ENCODE measurements at regions not wholly inside any gene's neighbourhood (a gene's known extent, or its start where the extent isn't known, plus 50 kb on each side); places are given as distances from the start of the nearest gene placed in this dataset.

DNA sequence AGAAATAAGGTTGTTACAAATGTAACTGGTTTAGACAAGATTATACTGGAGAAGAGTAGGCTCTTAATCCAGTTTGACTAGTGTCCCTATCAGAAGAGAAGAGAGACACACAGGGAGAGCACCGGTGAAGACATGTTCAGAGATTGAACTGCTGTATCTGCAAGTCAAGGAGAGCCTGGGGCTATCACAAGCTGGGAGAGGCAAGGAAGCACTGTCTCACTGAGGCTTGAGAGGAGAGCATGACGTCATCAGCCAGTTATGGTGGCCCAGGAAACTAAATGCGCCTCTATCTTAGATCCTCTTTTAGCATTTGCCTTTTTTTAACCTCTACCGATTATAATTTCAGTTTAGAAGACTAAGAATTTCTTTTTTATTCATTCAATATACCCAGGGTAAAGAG lies 583.4 kb downstream of the TRAM1L1 start:
- in situ Hi-C loops (cut with MboI; ENCODE audit: low pct_unique_long_range_greater_than_20kb, low sequenced_read_pairs), result no loop called here
- no peak for DNase-seq

DNA sequence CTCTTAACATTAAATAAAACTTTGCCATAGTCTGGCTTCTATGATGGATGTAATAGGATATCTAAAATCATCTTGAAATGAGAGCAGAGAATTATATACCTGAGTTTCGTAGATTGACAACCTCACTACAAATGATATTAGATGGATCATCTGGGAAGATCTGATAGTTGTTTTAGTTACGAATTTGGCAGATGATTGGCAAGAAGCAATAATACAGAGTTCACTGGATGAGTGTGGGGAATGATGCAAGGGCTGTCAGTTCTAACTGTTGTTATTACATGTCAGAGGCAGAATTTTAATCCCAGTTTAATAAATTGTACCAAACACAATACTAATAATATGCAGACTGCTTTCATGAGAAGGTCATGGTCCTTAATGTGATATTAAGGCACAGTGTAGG lies 585.2 kb downstream of the TRAM1L1 start:
- DNase-seq, result no peak
- in situ Hi-C loops (cut with MboI; ENCODE audit: low pct_unique_long_range_greater_than_20kb, low sequenced_read_pairs), result no loop called here

DNA sequence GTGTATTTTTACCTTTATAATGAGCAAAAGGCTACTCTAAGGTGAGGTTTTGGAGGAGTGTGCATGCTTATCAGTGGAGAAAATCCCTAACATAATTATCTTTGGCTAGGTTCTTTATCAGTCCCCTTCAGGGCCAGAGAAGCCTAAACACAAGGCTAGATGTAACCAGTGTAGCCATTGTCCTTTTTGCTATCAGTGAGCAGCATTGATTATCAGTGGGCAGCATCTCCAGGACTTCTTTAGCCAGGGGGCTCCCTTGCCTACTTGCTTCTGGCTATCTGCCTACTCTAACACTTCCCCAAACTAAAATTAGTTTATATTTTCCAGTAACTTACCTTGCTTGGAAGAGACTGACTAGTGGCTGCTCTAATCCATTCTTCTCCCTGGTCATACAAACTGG lies 595.6 kb downstream of the TRAM1L1 start:
- DNase-seq, result no peak
- in situ Hi-C loops (cut with MboI; ENCODE audit: low pct_unique_long_range_greater_than_20kb, low sequenced_read_pairs), result no loop called here

GRCh38 chr4:116486401-116486800 lies 599.0 kb downstream of the TRAM1L1 start:
- DNase-seq, result no peak
- in situ Hi-C loops (cut with MboI; ENCODE audit: low pct_unique_long_range_greater_than_20kb, low sequenced_read_pairs), result no loop called here

DNA sequence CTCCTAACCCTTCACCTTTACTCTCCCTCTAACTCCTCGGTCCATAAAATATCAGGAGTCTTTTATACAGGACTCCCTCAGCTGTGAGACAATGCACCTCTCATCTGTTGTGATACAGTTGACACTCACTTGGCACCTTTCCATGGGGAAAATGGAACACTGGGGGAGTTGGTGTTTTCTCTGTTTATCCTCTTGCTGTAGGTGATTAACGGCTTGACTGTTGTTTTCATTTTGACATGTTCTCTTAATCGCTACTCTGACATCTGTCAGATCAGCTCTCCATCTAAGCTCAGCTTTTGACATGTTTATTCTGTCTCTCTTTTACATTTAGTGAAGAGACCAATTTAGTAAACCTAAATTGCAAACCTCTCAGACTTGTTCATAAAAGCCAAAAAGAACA lies 604.8 kb downstream of the TRAM1L1 start:
- no peak for DNase-seq
- in situ Hi-C loops (cut with MboI; ENCODE audit: low pct_unique_long_range_greater_than_20kb, low sequenced_read_pairs), result no loop called here

- in situ Hi-C loops (cut with MboI; ENCODE audit: low pct_unique_long_range_greater_than_20kb, low sequenced_read_pairs), result no loop called here
- no peak for DNase-seq
Measured at GRCh38 chr4:116478343-116478742, 607.0 kb downstream of the TRAM1L1 start.

GRCh38 chr4:116469582-116469981 lies 615.8 kb downstream of the TRAM1L1 start:
- DNase-seq, result no peak
- in situ Hi-C loops (cut with MboI; ENCODE audit: low pct_unique_long_range_greater_than_20kb, low sequenced_read_pairs), result no loop called here

DNA sequence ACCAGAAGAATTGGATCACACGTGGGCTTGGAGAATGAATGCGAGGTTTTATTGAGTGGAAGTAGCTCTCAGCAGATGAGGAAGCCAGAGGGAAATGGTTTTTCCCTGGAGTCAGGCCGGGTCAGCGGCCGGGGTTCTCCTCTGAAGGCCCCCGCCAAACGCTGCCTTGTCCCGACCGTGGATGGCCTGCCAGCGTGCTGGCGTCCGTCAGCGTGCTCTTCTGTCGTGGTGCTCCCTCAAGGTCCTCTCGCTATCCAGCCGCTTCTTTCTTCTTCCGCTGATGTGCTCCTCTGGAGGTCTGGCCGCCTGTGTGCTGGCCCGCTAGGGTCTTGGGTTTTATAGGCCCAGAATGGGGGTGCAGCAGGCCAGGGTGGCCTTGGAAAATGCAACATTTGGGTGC lies 632.2 kb downstream of the TRAM1L1 start:
- no peak for DNase-seq
- in situ Hi-C loops (cut with MboI; ENCODE audit: low pct_unique_long_range_greater_than_20kb, low sequenced_read_pairs), result no loop called here

GRCh38 chr4:116449764-116450163 lies 635.6 kb downstream of the TRAM1L1 start:
- in situ Hi-C loops (cut with MboI; ENCODE audit: low pct_unique_long_range_greater_than_20kb, low sequenced_read_pairs), result no loop called here
- no peak for DNase-seq

- in situ Hi-C loops (cut with MboI; ENCODE audit: low pct_unique_long_range_greater_than_20kb, low sequenced_read_pairs), result no loop called here
- no peak for DNase-seq
Measured at GRCh38 chr4:116444117-116444516, 641.3 kb downstream of the TRAM1L1 start.

DNA sequence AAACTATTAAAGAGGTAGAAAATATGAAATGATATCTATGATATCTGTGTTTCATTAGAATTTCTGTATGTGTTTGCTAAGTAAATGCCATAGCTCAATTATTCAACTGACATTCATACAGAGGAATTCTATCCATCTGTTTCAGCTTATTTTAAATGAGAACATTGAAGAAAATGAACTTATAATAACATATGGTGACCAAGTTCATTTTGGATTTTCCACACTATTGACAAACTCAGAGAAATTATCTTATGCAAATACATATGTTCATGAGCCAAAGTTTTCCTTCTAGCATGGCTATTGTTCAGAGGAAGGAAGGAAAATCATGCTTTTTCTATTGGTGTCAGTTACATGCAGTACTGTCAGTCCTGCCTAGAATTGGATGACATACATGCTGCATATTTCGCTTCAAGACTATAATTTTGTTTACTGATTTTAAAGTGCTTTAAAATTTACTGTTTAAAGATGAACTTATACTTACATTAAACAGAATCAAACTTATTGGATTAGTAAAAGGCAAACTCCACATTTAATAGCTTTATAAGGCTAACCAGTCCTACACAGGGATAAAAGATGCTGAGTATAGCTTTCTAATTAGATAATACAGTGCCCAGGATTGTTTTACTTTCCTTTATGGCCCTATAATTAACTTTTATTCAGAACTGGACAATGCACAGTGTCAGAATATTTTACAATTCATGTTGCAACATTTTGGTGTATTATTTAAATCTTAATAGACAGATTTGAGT lies 646.2 kb downstream of the TRAM1L1 start:
- no peak for DNase-seq
- in situ Hi-C loops (cut with MboI; ENCODE audit: low pct_unique_long_range_greater_than_20kb, low sequenced_read_pairs), result no loop called here

DNA sequence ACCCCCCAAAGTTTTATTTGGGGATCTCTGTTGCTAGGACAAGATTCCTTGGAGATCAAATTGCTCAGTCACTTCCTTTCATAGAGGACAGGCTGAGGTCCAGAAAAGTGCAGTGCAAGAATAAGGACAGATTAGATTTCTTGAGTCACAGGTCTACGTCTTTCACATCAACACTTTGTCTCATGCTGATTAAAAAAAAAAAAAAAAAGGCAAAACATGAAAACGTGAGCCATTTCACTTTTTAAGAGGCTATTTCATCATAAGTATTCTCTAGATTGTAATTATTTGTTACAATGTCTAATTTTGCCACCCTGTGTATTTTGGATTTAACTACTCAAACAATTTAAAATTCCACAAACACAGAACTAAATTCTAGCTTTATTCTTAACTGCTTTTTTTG lies 647.0 kb downstream of the TRAM1L1 start:
- no peak for DNase-seq
- in situ Hi-C loops (cut with MboI; ENCODE audit: low pct_unique_long_range_greater_than_20kb, low sequenced_read_pairs), result no loop called here

GRCh38 chr4:116427666-116428065 lies 657.7 kb downstream of the TRAM1L1 start:
- no peak for DNase-seq
- in situ Hi-C loops (cut with MboI; ENCODE audit: low pct_unique_long_range_greater_than_20kb, low sequenced_read_pairs), result no loop called here

DNA sequence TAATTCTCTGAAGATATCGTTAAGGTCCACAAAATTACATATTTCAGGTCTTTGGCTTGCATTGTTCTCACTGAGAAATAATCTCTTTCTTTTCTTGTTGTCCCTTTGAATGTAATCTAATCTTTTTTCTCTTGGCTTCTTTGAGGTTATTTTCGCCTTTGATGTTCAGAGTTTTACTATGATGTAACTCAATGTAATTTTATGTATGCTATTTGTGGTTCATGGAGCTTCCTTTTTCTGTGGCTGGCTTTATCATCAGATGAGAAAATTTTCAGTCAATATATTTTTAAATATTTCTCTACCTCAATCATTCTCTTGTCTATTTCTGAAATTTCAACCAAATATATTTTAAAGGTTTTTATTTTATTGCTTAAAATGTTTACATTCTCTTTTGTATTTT lies 672.2 kb downstream of the TRAM1L1 start:
- DNase-seq, result peak; percentile 30
- in situ Hi-C loops (cut with MboI; ENCODE audit: low pct_unique_long_range_greater_than_20kb, low sequenced_read_pairs), result no loop called here

DNA sequence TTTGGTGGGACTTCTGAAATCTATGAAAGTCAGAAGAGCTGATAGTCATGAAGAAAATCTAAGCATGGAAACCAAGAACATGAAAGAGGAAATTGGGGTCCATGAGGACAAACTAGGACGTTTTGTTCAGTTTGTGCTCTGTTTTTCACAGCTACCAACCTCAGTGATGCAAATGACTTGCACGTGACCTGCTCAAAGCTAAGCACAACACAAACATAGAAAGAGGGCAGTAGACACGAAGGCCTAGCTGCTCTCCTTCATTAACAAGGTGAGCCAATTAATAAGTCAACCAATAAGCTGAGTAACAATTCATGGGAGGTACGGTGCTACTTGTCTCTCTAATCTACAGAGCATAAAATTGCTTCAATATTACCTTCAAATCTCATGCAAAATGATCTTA lies 684.1 kb downstream of the TRAM1L1 start:
- no peak for DNase-seq
- in situ Hi-C loops (cut with MboI; ENCODE audit: low pct_unique_long_range_greater_than_20kb, low sequenced_read_pairs), result no loop called here

- in situ Hi-C loops (cut with MboI; ENCODE audit: low pct_unique_long_range_greater_than_20kb, low sequenced_read_pairs), result no loop called here
- no peak for DNase-seq
Measured at GRCh38 chr4:116400480-116400879, 684.9 kb downstream of the TRAM1L1 start.

- in situ Hi-C loops (cut with MboI; ENCODE audit: low pct_unique_long_range_greater_than_20kb, low sequenced_read_pairs), result no loop called here
- no peak for DNase-seq
Measured at GRCh38 chr4:116397714-116398113, 687.7 kb downstream of the TRAM1L1 start.

- in situ Hi-C loops (cut with MboI; ENCODE audit: low pct_unique_long_range_greater_than_20kb, low sequenced_read_pairs), result no loop called here
- no peak for DNase-seq
Measured at GRCh38 chr4:116397291-116397690, 688.1 kb downstream of the TRAM1L1 start.

DNA sequence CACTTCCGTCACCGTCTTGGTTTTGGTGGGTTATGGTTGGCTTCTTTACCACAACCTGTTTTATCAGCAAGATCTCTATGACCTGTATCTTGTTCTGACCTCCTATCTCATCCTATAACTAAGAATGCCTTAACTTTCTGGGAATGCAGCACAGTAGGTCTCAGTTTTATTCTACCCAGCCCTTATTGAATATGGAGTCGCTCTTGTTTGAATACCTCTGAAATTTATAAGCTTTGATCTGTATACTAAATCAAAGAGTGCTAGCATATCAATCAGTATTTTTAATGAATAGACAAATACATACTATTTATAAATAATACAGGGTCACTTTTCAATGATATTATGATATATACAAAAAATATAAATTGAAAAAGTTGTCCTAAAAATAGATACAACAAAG lies 690.0 kb downstream of the TRAM1L1 start:
- no peak for DNase-seq
- in situ Hi-C loops (cut with MboI; ENCODE audit: low pct_unique_long_range_greater_than_20kb, low sequenced_read_pairs), result no loop called here

DNA sequence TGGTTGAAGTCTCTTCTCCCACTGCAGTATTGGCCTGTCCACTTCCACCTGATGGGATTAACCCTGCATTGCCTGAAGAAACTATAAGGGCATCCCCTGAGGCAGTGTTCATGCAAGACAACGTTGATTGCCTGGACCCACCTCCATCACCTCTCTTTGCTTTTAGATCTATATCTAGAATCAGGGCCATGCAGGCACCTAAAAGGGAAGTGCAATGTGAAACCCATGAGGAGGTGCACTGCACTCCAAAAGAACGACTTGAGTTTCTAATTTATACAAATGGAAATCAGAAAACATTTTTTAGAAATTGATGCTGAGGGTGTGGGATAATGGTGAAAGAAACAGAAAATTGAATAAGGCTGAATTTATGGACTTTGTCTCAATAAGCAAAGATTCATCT lies 694.4 kb downstream of the TRAM1L1 start:
- in situ Hi-C loops (cut with MboI; ENCODE audit: low pct_unique_long_range_greater_than_20kb, low sequenced_read_pairs), result no loop called here
- peak; percentile 44 for DNase-seq

GRCh38 chr4:116389139-116389538 lies 696.2 kb downstream of the TRAM1L1 start:
- no peak for DNase-seq
- in situ Hi-C loops (cut with MboI; ENCODE audit: low pct_unique_long_range_greater_than_20kb, low sequenced_read_pairs), result no loop called here
